SK-N-SH treated with all-trans-retinoic acid at 6 μM for 48 hours (cell line): ENCODE measurements at regions not wholly inside any gene's neighbourhood (a gene's known extent, or its start where the extent isn't known, plus 50 kb on each side); places are given as distances from the start of the nearest gene placed in this dataset.

Experiments used
- CSDC2 ChIP-seq: fragments of 250-450 bp; sonication (Bioruptor Pico); IDR thresholded peaks from 2 replicates; pipeline ENCODE4 v1.5.0; 2020; ENCODE audit warnings: mild to moderate bottlenecking, moderate library complexity
- PPARA ChIP-seq: fragments of 250-450 bp; sonication (Bioruptor Pico); IDR thresholded peaks from 2 replicates; pipeline ENCODE4 v1.5.0; 2020; ENCODE audit warnings: mild to moderate bottlenecking, borderline replicate concordance
- SNAI2 ChIP-seq: fragments of 250-450 bp; sonication (Bioruptor Pico); IDR thresholded peaks from 2 replicates; pipeline ENCODE4 v1.5.0; 2020; ENCODE audit warnings: mild to moderate bottlenecking, moderate library complexity
- TCF4 ChIP-seq: fragments of 250-450 bp; sonication (Bioruptor Pico); IDR thresholded peaks from 2 replicates; pipeline ENCODE4 v1.8.0; 2021; ENCODE audit warnings: mild to moderate bottlenecking, moderate library complexity, borderline replicate concordance
- ZFP3 ChIP-seq: fragments of 250-450 bp; sonication (Bioruptor Pico); IDR thresholded peaks from 2 replicates; pipeline ENCODE4 v1.5.0; 2020; ENCODE audit warnings: mild to moderate bottlenecking, moderate library complexity
- ZFP30 ChIP-seq: fragments of 450-650 bp; formaldehyde crosslinking; IDR thresholded peaks from 2 replicates; pipeline ENCODE4 v1.5.0; 2022; ENCODE audit warnings: mild to moderate bottlenecking, moderate library complexity
- ZNF565 ChIP-seq: fragments of 450-650 bp; formaldehyde crosslinking; conservative IDR thresholded peaks from 2 replicates; pipeline ENCODE4 v1.5.0; 2020; ENCODE audit warnings: low read depth, mild to moderate bottlenecking, moderate library complexity
- ZNF70 ChIP-seq: fragments of 450-650 bp; formaldehyde crosslinking; IDR thresholded peaks from 2 replicates; pipeline ENCODE4 v1.5.0; 2020; ENCODE audit warnings: mild to moderate bottlenecking, moderate library complexity
- ZNF8 ChIP-seq: fragments of 450-650 bp; formaldehyde crosslinking; IDR thresholded peaks from 2 replicates; pipeline ENCODE4 v1.5.0; 2020; ENCODE audit warnings: mild to moderate bottlenecking, moderate library complexity
- TF ChIP-seq, protein P1 (sequence below): fragments of 250-450 bp; sonication (Bioruptor Pico); IDR thresholded peaks from 2 replicates; pipeline ENCODE4 v1.5.1; 2021; ENCODE audit warnings: mild to moderate bottlenecking, moderate library complexity
- TF ChIP-seq, protein P2 (sequence below): fragments of 250-450 bp; sonication (Bioruptor Pico); IDR thresholded peaks from 2 replicates; pipeline ENCODE4 v1.8.0; 2021; ENCODE audit warnings: low read depth, mild to moderate bottlenecking, moderate library complexity, borderline replicate concordance
- TF ChIP-seq, protein P3 (sequence below): fragments of 250-450 bp; sonication (Bioruptor Pico); IDR thresholded peaks from 2 replicates; pipeline ENCODE4 v1.8.0; 2020; ENCODE audit warnings: mild to moderate bottlenecking, moderate library complexity, borderline replicate concordance
- TF ChIP-seq, protein P4 (sequence below): fragments of 250-450 bp; sonication (Bioruptor Pico); IDR thresholded peaks from 2 replicates; pipeline ENCODE4 v1.5.1; 2020; ENCODE audit warnings: low read depth, mild to moderate bottlenecking, moderate library complexity

DNA sequence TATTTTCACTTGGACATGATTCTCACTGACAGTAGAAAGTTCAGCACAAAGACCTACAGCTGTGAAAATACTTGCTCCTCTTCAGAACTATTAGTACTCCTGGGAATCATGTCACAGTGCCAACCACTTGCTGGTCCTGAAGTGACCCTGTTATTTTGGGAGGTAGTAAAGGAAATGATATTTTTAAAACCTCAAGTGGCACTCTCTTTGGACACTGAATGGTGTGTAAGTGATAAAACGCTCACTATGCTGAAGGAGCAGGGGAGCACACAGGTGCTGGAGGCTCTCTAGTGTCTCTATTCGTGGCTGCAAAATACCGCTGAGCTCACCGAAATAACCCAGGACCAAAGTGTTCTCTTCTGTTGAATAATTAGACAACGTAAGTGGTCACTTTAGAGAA lies 76.9 kb upstream of the SPATA31D4 start:
- TF ChIP-seq, protein P1, sequence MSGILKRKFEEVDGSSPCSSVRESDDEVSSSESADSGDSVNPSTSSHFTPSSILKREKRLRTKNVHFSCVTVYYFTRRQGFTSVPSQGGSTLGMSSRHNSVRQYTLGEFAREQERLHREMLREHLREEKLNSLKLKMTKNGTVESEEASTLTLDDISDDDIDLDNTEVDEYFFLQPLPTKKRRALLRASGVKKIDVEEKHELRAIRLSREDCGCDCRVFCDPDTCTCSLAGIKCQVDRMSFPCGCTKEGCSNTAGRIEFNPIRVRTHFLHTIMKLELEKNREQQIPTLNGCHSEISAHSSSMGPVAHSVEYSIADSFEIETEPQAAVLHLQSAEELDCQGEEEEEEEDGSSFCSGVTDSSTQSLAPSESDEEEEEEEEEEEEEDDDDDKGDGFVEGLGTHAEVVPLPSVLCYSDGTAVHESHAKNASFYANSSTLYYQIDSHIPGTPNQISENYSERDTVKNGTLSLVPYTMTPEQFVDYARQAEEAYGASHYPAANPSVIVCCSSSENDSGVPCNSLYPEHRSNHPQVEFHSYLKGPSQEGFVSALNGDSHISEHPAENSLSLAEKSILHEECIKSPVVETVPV (CRISPR knock-in tag), result no peak
- TF ChIP-seq, protein P2, sequence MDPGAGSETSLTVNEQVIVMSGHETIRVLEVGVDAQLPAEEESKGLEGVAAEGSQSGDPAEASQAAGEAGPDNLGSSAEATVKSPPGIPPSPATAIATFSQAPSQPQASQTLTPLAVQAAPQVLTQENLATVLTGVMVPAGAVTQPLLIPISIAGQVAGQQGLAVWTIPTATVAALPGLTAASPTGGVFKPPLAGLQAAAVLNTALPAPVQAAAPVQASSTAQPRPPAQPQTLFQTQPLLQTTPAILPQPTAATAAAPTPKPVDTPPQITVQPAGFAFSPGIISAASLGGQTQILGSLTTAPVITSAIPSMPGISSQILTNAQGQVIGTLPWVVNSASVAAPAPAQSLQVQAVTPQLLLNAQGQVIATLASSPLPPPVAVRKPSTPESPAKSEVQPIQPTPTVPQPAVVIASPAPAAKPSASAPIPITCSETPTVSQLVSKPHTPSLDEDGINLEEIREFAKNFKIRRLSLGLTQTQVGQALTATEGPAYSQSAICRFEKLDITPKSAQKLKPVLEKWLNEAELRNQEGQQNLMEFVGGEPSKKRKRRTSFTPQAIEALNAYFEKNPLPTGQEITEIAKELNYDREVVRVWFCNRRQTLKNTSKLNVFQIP (CRISPR knock-in tag), result no peak
- TF ChIP-seq SNAI2 (CRISPR knock-in tag), result no peak
- TF ChIP-seq ZFP30 (CRISPR knock-in tag), result no peak
- no peak for TF ChIP-seq ZNF8
- TF ChIP-seq PPARA, result no peak
- no peak for TF ChIP-seq CSDC2 (CRISPR knock-in tag)
- TF ChIP-seq, protein P3, sequence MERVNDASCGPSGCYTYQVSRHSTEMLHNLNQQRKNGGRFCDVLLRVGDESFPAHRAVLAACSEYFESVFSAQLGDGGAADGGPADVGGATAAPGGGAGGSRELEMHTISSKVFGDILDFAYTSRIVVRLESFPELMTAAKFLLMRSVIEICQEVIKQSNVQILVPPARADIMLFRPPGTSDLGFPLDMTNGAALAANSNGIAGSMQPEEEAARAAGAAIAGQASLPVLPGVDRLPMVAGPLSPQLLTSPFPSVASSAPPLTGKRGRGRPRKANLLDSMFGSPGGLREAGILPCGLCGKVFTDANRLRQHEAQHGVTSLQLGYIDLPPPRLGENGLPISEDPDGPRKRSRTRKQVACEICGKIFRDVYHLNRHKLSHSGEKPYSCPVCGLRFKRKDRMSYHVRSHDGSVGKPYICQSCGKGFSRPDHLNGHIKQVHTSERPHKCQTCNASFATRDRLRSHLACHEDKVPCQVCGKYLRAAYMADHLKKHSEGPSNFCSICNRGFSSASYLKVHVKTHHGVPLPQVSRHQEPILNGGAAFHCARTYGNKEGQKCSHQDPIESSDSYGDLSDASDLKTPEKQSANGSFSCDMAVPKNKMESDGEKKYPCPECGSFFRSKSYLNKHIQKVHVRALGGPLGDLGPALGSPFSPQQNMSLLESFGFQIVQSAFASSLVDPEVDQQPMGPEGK (CRISPR knock-in tag), result no peak
- TF ChIP-seq TCF4 (CRISPR knock-in tag), result no peak
- TF ChIP-seq ZNF70 (CRISPR knock-in tag), result no peak
- TF ChIP-seq, protein P4, sequence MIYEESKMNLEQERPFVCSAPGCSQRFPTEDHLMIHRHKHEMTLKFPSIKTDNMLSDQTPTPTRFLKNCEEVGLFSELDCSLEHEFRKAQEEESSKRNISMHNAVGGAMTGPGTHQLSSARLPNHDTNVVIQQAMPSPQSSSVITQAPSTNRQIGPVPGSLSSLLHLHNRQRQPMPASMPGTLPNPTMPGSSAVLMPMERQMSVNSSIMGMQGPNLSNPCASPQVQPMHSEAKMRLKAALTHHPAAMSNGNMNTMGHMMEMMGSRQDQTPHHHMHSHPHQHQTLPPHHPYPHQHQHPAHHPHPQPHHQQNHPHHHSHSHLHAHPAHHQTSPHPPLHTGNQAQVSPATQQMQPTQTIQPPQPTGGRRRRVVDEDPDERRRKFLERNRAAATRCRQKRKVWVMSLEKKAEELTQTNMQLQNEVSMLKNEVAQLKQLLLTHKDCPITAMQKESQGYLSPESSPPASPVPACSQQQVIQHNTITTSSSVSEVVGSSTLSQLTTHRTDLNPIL, result no peak
- TF ChIP-seq ZNF565 (CRISPR knock-in tag), result no peak
- TF ChIP-seq ZFP3 (CRISPR knock-in tag), result no peak
